Muscle of leg (tissue), 3 donors: ENCODE measurements at regions not wholly inside any gene's neighbourhood (a gene's known extent, or its start where the extent isn't known, plus 50 kb on each side); places are given as distances from the start of the nearest gene placed in this dataset.

Experiments used
- DNase-seq: peaks from one replicate; pipeline ENCODE4 v3.0.0; 2013
- H3K27ac ChIP-seq: one replicate; pipeline ENCODE4 v1.5.1; 2013; ENCODE audit warnings: mild to moderate bottlenecking, low read length, control low read depth
- H3K27me3 ChIP-seq: one replicate; pipeline ENCODE4 v1.6.1; 2013; ENCODE audit warnings: low read length; ENCODE audit not compliant: control insufficient read depth, insufficient read depth
- H3K36me3 ChIP-seq: one replicate; pipeline ENCODE4 v1.6.1; 2013; ENCODE audit warnings: low read length; ENCODE audit not compliant: control insufficient read depth, insufficient read depth
- H3K4me1 ChIP-seq: one replicate; pipeline ENCODE4 v1.6.1; 2013; ENCODE audit warnings: low read length; ENCODE audit not compliant: control insufficient read depth, insufficient read depth
- H3K4me3 ChIP-seq: one replicate; pipeline ENCODE4 v1.5.1; 2013; ENCODE audit warnings: low read length, control low read depth
- H3K9me3 ChIP-seq: replicated peaks from 2 replicates; pipeline ENCODE4 v1.6.1; 2013; ENCODE audit warnings: low read depth, low read length; ENCODE audit not compliant: control insufficient read depth
- WGBS: methylation state at CpG from one replicate; pipeline ENCODE4 v1.1.5; 2013; ENCODE audit warnings: missing lambda C conversion rate; ENCODE audit not compliant: insufficient coverage; 5-methylcytosine and 5-hydroxymethylcytosine counted together

DNA sequence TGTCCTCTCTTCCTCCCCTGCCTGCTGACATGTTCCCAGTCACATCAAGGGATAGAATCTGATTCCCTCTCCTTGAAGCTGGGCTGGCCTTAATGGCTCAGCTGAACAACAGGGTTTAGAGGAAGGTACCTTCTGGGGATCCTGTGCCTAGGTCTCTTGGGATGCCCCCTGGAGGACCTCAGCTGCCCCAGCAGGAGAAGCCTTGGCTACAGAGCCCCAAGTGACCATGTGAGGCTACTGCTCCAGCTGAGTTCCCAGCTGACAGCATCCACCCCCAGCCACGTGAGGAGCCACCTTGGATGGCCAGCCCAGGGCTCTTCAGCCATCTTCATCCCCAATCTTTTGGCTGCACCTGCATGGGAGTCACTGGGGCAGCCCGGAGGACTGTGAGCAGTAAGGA is 1499.3 kb downstream of the TBC1D22A start:
- H3K27me3 ChIP-seq = peaks cover 5% of the 10 kb centered on the region

DNA sequence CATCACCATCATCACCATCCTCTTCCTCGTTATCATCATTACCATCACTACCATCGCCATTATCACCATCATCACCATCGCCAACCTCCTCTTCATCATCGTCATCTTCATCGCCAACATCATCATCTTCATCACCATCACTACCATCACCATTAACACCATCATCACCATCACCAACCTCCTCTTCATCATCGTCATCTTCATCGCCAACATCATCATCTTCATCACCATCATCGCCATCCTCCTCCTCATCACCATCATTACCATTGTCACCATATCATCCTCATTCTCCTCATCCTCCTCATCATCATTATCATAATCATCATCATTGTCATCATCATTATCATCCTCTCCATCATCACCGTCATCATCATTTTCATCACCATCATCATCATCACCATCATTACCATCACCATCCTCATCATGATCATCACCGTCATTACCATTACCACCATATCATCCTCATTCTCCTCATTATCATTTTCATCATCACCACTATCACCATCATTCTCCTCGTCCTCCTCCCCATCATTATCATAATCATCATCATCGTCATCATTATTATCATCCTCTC is 1498.7 kb downstream of the TBC1D22A start:
- WGBS = 94% methylated on average over 12 of the region's 12 CpGs
- Histone ChIP-seq H3K27ac (no peak overlapping the region), H3K9me3 (no peaks in the 10 kb centered on the region), H3K4me1 (no peaks in the 10 kb centered on the region), H3K4me3 (no peak overlapping the region), H3K27me3 (peaks cover 7% of the 10 kb centered on the region), H3K36me3 (no peaks in the 10 kb centered on the region)
- DNase-seq = no peak

More for the DNA sequence above, 1499.3 kb downstream of the TBC1D22A start:
- Histone ChIP-seq H3K36me3 (no peaks in the 10 kb centered on the region), H3K27ac (no peak overlapping the region), H3K4me3 (no peak overlapping the region), H3K9me3 (no peaks in the 10 kb centered on the region), H3K4me1 (no peaks in the 10 kb centered on the region)
- no peak for DNase-seq
- WGBS = 100% methylated on average over 1 of the region's 2 CpGs

DNA sequence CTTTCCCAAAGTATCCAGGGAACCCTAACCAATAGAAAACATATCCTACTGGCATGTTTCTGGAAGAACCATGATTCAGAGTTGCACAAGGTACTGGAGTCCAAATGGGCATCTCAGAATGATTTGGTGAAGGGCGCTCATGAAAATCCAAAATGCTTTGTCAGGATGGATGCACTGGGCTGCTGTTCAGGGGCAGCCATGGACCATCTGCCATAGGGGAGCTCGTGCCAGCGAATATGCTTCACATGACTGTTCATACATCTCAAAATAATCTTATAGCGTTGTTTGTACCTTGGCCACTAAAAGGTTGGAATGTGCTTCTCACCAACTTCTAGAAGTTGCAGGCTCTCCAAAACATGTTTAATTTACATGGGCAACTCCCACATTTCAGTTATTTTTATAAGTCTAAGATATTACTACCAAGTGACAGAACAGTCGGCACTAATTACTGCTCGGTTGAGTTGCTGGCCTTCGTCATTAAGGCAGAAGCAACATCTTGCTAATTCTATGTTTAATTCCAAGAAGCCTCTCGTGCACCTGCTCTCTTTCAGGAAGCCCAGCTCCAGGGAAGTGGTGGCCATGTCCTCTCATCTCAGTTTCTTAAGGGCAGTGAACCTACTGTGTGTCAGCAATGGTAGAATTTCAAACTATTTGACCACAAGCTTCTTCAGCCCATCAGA is 1497.7 kb downstream of the TBC1D22A start:
- H3K27me3 ChIP-seq = peaks cover 6% of the 10 kb centered on the region
- no peaks in the 10 kb centered on the region for H3K4me1 ChIP-seq
- no peaks in the 10 kb centered on the region for H3K36me3 ChIP-seq
- H3K4me3 ChIP-seq = no peak overlapping the region
- 87% methylated on average over 2 of the region's 8 CpGs for WGBS
- no peak for DNase-seq
- H3K9me3 ChIP-seq = no peaks in the 10 kb centered on the region
- no peak overlapping the region for H3K27ac ChIP-seq

DNA sequence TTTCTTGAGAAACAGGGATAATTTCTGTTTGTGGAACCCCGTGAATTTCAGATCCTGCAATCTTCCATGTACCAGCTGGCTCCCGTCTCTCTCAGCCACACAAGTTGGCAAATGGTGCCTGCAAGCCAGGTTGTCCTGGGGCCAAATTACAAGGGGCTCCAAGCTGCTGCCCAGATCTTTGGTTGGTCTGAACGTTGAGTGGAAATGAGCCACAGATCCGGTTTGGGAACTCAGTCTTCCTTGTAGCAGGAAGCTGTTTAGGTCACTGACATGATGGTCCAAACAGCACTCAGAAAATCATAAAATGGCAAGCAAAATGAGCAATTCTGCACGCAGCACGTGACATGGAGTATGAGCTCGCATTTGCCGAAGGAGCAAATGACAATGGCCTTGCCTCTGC is 1496.4 kb downstream of the TBC1D22A start:
- no peaks in the 10 kb centered on the region for H3K4me1 ChIP-seq
- 86% methylated on average over 6 of the region's 8 CpGs for WGBS
- H3K27me3 ChIP-seq = peaks cover 6% of the 10 kb centered on the region
- H3K4me3 ChIP-seq = no peak overlapping the region
- DNase-seq = no peak
- no peak overlapping the region for H3K27ac ChIP-seq
- no peaks in the 10 kb centered on the region for H3K36me3 ChIP-seq
- no peaks in the 10 kb centered on the region for H3K9me3 ChIP-seq

DNA sequence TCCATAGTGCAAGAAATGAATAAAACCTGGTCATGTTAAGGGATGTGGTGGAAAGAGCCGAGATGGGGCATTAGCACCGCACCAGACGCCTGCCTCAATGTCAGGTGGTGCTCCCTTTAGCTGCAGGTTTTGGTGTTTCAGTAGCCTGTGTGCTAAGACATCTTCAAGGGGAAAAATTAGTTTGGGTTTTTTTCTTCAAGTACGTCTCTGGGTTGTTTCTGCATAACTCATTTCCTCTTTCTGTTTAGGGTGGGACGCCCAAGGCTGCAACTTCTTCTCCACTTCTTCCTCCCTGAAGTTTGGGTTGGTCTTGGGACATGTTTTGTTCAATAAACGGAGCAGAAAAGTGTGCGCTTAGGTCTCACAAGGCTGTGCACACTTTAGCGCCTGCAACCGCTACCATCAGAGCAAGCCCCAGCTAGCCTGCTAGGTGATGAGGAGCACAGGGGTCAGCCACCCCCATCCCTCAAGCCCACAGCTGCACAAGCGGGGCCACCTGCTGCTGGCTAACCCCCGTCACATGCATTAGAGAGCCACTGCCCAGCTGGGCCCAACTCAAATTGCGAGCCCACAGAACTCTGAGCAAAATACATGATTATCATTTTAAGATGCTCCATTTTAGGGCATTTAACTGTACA is 1495.7 kb downstream of the TBC1D22A start:
- H3K4me3 ChIP-seq = no peak overlapping the region
- H3K4me1 ChIP-seq = no peaks in the 10 kb centered on the region
- H3K27me3 ChIP-seq = peaks cover 11% of the 10 kb centered on the region
- H3K9me3 ChIP-seq = no peaks in the 10 kb centered on the region
- no peak for DNase-seq
- H3K27ac ChIP-seq = no peak overlapping the region
- no peaks in the 10 kb centered on the region for H3K36me3 ChIP-seq
- 69% methylated on average over 6 of the region's 12 CpGs for whole genome bisulfite sequencing

DNA sequence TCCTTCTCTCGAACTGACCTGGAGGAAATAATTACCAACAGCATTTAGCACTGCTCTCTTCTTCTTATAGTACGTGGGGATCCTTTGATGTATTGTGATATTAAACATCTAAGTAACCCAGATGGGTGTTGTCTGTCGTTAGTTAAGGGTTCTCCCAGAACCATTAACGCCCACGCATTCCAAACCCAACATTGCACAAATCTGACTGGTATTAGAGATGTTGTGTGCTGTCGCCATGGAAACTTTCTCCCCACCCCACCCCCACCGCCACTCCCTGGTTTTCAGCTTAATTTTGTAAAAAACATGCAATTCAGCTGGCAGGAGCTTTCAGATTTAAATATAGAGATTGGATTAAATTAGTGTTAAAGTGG is 1495.2 kb downstream of the TBC1D22A start:
- no peaks in the 10 kb centered on the region for H3K9me3 ChIP-seq
- no peak for DNase-seq
- no peaks in the 10 kb centered on the region for H3K4me1 ChIP-seq
- no peak overlapping the region for H3K4me3 ChIP-seq
- peaks cover 11% of the 10 kb centered on the region for H3K27me3 ChIP-seq
- H3K36me3 ChIP-seq = no peaks in the 10 kb centered on the region
- no CpG with 5 or more reads among the region's 7 CpGs for WGBS
- no peak overlapping the region for H3K27ac ChIP-seq

DNA sequence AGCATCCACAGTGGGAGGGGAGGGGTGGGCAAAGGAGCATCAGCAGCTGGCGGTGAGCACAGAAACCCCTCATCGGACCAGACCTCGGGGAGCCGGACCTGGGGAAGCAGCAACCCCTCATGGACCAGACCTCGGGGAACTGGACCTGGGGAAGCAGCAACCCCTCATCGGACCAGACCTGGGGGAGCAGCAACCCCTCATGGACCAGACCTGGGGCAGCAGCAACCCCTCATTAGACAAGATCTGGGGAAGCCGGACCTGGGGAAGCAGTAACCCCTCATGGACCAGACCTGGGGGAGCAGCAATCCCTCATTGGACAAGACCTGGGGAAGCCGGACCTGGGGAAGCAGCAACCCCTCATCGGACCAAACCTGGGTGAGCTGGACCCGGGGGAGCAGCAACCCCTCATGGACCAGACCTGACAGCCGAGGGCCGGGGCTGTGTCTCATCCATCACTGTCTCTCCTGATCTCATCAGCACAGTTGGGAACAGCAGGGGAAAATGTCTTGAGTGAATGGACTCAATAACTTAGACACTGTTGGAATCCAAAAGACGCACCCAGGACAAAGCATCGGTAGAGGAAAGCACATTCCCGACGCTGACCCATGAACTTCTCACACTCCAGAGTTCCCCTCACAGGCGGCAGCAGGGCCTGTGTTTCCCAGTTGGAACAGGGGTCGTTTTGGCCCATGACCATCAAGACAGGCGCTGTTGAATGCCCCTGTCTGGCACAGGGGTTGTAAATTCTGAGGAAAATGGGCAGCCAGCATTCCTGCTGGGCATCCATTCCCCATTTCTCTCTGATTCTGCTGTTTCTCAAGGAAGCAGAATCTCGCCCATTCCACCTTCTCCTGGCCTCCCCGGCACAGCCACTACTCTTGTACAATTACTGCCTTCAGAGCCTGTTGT is 1494.6 kb downstream of the TBC1D22A start:
- no peaks in the 10 kb centered on the region for H3K4me1 ChIP-seq
- H3K27me3 ChIP-seq = peaks cover 11% of the 10 kb centered on the region
- DNase-seq = no peak
- H3K36me3 ChIP-seq = no peaks in the 10 kb centered on the region
- no peaks in the 10 kb centered on the region for H3K9me3 ChIP-seq
- H3K4me3 ChIP-seq = no peak overlapping the region
- 73% methylated on average over 17 of the region's 21 CpGs for WGBS
- H3K27ac ChIP-seq = no peak overlapping the region

DNA sequence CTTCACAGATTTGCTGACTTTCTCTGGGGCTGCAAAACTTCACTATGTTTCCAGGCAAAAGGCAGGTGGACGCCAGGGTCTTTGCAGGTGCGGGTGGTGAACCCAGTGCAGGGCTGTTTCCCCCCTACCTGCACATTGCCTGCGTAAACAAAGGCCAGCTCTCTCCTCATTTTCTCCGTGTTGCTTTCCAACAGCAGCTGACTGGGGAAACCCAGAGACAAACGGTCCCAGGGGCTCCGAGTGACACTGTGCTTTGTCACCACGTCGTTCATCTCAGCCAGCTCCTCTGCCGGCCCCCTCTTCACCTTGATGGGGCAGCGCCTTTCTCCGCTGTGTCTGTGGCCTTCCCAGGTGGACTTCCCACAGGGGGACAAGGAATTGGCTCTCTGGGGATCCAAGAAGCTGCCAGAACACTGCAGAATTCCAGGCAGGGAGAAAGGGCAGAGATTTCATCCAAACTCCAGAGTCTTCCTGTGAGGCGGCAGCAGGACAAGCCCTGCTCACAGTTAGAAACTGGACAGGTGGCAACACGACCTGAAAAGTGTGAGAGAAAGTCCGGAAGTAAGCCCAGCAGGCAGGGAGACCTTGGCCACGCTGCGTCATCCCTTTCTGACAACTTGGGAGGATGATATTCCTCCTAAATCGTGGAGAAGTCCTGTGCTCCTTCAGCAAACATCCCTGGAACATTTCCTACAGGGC is 1493.7 kb downstream of the TBC1D22A start:
- DNase-seq = no peak
- Histone ChIP-seq H3K9me3 (no peaks in the 10 kb centered on the region), H3K36me3 (no peaks in the 10 kb centered on the region), H3K27ac (no peak overlapping the region), H3K27me3 (peaks cover 11% of the 10 kb centered on the region), H3K4me3 (no peak overlapping the region), H3K4me1 (no peaks in the 10 kb centered on the region)
- WGBS = 46% methylated on average over 15 of the region's 17 CpGs

DNA sequence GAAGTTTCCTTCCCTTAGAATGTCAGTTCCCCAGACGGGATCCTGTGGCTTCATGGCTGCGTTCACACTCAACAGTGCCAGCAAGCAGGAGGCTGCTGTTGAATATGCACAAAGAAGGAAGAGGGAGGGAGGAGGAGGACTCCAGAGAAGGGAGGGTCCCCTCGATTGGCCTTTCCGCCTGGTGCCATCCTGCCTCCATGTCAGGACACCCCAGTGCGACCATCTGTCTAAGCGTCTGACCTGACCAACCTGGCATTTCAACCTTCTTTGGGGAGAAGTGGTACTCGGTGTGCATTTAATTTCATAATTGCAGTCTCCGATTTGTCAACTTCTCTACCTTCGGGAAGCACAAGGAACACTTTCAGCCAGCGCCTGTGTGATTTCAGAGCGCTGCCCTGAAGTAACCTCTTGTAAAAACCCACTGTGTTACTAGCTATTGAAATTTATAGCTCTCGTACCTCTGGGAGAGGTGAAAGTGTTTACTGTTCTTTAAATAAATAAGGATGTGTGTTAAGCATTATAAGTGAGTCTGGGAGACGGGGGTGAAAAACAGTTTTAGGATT is 1491.9 kb downstream of the TBC1D22A start:
- H3K27me3 ChIP-seq = peaks cover 17% of the 10 kb centered on the region
- no peaks in the 10 kb centered on the region for H3K4me1 ChIP-seq
- H3K36me3 ChIP-seq = no peaks in the 10 kb centered on the region
- no peaks in the 10 kb centered on the region for H3K9me3 ChIP-seq
- H3K4me3 ChIP-seq = no peak overlapping the region
- WGBS = 17% methylated on average over 5 of the region's 13 CpGs
- peak; percentile 18 for DNase-seq
- H3K27ac ChIP-seq = no peak overlapping the region
